SIG-M5 (cell line): ENCODE measurements at regions not wholly inside any gene's neighbourhood (a gene's known extent, or its start where the extent isn't known, plus 50 kb on each side); places are given as distances from the start of the nearest gene placed in this dataset.

Source experiments
- DNase-seq: peaks from one replicate; lab custom pipeline; 2025; lab: John Stamatoyannopoulos, UW

GRCh38 chr2:198703281-198703680 is 754.5 kb downstream of the SATB2 start:
- no peak for DNase-seq

GRCh38 chr2:198702796-198703195 is 754.9 kb downstream of the SATB2 start:
- DNase-seq: no peak

- DNase-seq: no peak
Observed at GRCh38 chr2:198701481-198701880, 756.3 kb downstream of the SATB2 start.

GRCh38 chr2:198700319-198700718 is 757.4 kb downstream of the SATB2 start:
- no peak for DNase-seq

- no peak for DNase-seq
Observed at GRCh38 chr2:198698230-198698629, 759.5 kb downstream of the SATB2 start.

GRCh38 chr2:198697794-198698193 is 759.9 kb downstream of the SATB2 start:
- DNase-seq: no peak

GRCh38 chr2:198697218-198697617 is 760.5 kb downstream of the SATB2 start:
- DNase-seq: no peak

GRCh38 chr2:198695879-198696278 is 761.9 kb downstream of the SATB2 start:
- no peak for DNase-seq

GRCh38 chr2:198692907-198693510 is 764.7 kb downstream of the SATB2 start:
- DNase-seq: no peak

GRCh38 chr2:198691236-198691635 is 766.5 kb downstream of the SATB2 start:
- no peak for DNase-seq

GRCh38 chr2:198664321-198664720 is 793.4 kb downstream of the SATB2 start:
- no peak for DNase-seq

- DNase-seq: no peak
Observed at GRCh38 chr2:198662905-198663304, 794.8 kb downstream of the SATB2 start.

- no peak for DNase-seq
Observed at GRCh38 chr2:198660501-198660900, 797.2 kb downstream of the SATB2 start.

- no peak for DNase-seq
Observed at GRCh38 chr2:198659096-198659870, 798.5 kb downstream of the SATB2 start.

- DNase-seq: no peak
Observed at GRCh38 chr2:198657512-198658121, 800.1 kb downstream of the SATB2 start.

- DNase-seq: no peak
Observed at GRCh38 chr2:198656869-198657268, 800.9 kb downstream of the SATB2 start.

- DNase-seq: no peak
Observed at GRCh38 chr2:198654646-198655045, 803.1 kb downstream of the SATB2 start.

- no peak for DNase-seq
Observed at GRCh38 chr2:198653311-198653710, 804.4 kb downstream of the SATB2 start.

GRCh38 chr2:198652461-198652860 is 805.3 kb downstream of the SATB2 start:
- no peak for DNase-seq

- DNase-seq: no peak
Observed at GRCh38 chr2:198645816-198646215, 811.9 kb downstream of the SATB2 start.

- no peak for DNase-seq
Observed at GRCh38 chr2:198641161-198641560, 816.6 kb downstream of the SATB2 start.

GRCh38 chr2:198640463-198640862 is 817.3 kb downstream of the SATB2 start:
- DNase-seq: no peak

- DNase-seq: no peak
Observed at GRCh38 chr2:198639580-198639979, 818.2 kb downstream of the SATB2 start.
